ENCODE measurements at regions not wholly inside any gene's neighbourhood (a gene's known extent, or its start where the extent isn't known, plus 50 kb on each side); places are given as distances from the start of the nearest gene placed in this dataset.

- no peak for TF ChIP-seq CTCF (IDR thresholded peaks at IDR 0.05)
- no peak for TF ChIP-seq POLR2A (IDR thresholded peaks at IDR 0.05)
- no peak for TF ChIP-seq EP300 (IDR thresholded peaks at IDR 0.05)
- TF ChIP-seq POLR2AphosphoS5 (IDR thresholded peaks at IDR 0.05), result no peak
These were observed 585.7 kb upstream of the CBLB start for GRCh38 chr3:106454497-106454896.

Measured in upper lobe of left lung (tissue), 4 donors.